Loucy (cell line): ENCODE measurements at regions not wholly inside any gene's neighbourhood (a gene's known extent, or its start where the extent isn't known, plus 50 kb on each side); places are given as distances from the start of the nearest gene placed in this dataset.

Experiments
- H2AFZ ChIP-seq: fragments of 200-600 bp; sonication (generic); 2 replicates; pipeline ENCODE4 v1.6.0; 2016; ENCODE audit warnings: antibody characterized with exemption, mild to moderate bottlenecking, low read length, moderate library complexity
- H3F3A ChIP-seq: fragments of 200-600 bp; 2 replicates; pipeline ENCODE4 v1.6.0; 2016; ENCODE audit warnings: antibody characterized with exemption, low read depth, mild to moderate bottlenecking
- H3K27me3 ChIP-seq: fragments of 200-600 bp; sonication (generic); 2 replicates; pipeline ENCODE4 v1.6.1; 2014; ENCODE audit warnings: low read length, mild to moderate bottlenecking; ENCODE audit not compliant: insufficient read depth, poor library complexity, severe bottlenecking
- H3K36me3 ChIP-seq: fragments of 200-600 bp; sonication (generic); 2 replicates; pipeline ENCODE4 v1.6.1; 2016; ENCODE audit warnings: low read length; ENCODE audit not compliant: insufficient read depth
- H3K4me1 ChIP-seq: fragments of 200-600 bp; sonication (generic); 2 replicates; pipeline ENCODE4 v1.5.1; 2014; ENCODE audit warnings: low read length, mild to moderate bottlenecking; ENCODE audit not compliant: insufficient read depth, poor library complexity, severe bottlenecking
- H3K4me2 ChIP-seq: fragments of 200-600 bp; sonication (generic); 2 replicates; pipeline ENCODE4 v1.6.0; 2014; ENCODE audit warnings: antibody characterized with exemption, low read length, low read depth, mild to moderate bottlenecking; ENCODE audit not compliant: poor library complexity, severe bottlenecking
- H3K4me3 ChIP-seq: fragments of 200-600 bp; sonication (generic); 2 replicates; pipeline ENCODE4 v1.5.1; 2014; ENCODE audit warnings: low read length, mild to moderate bottlenecking, mixed read lengths; ENCODE audit not compliant: poor library complexity, severe bottlenecking
- H3K79me2 ChIP-seq: fragments of 200-600 bp; sonication (generic); 2 replicates; pipeline ENCODE4 v1.6.1; 2014; ENCODE audit warnings: low read length; ENCODE audit not compliant: insufficient read depth
- H3K9ac ChIP-seq: fragments of 200-600 bp; sonication (generic); 2 replicates; pipeline ENCODE4 v1.6.0; 2014; ENCODE audit warnings: mild to moderate bottlenecking, low read depth, low read length, moderate library complexity; ENCODE audit not compliant: poor library complexity, severe bottlenecking
- H3K9me2 ChIP-seq: fragments of 200-600 bp; sonication (generic); replicated peaks from 2 replicates; pipeline ENCODE4 v1.6.1; 2016; ENCODE audit warnings: low read depth, low read length, mixed read lengths
- H3K9me3 ChIP-seq: fragments of 200-600 bp; sonication (generic); 2 replicates; pipeline ENCODE4 v1.6.1; 2014; ENCODE audit warnings: mild to moderate bottlenecking, antibody characterized with exemption, low read length, low read depth; ENCODE audit not compliant: insufficient read depth
- H4K20me1 ChIP-seq: fragments of 200-600 bp; sonication (generic); 2 replicates; pipeline ENCODE4 v1.6.0; 2014; ENCODE audit warnings: antibody characterized with exemption, low read length, mild to moderate bottlenecking; ENCODE audit not compliant: insufficient read depth, poor library complexity, severe bottlenecking
- CTCF ChIP-seq: fragments of 200-600 bp; sonication (generic); conservative IDR thresholded peaks from 2 replicates; pipeline ENCODE4 v1.5.1; 2014; ENCODE audit warnings: mild to moderate bottlenecking, antibody characterized with exemption, low read length
- EZH2phosphoT487 ChIP-seq: fragments of 200-600 bp; IDR thresholded peaks from 2 replicates; pipeline ENCODE4 v1.6.1; 2018; ENCODE audit warnings: antibody characterized with exemption, mild to moderate bottlenecking, moderate library complexity, borderline replicate concordance

GRCh38 chr2:64220894-64221617 is 76.8 kb upstream of the PELI1 start:
- TF ChIP-seq EZH2phosphoT487, result no peak
- TF ChIP-seq CTCF, result no peak
- no peaks in the 10 kb centered on the region for H3K9me2 ChIP-seq
- no peaks in the 10 kb centered on the region for H3K36me3 ChIP-seq
- no peaks in the 10 kb centered on the region for H3K9me3 ChIP-seq
- no peak overlapping the region for H3K4me2 ChIP-seq
- no peak overlapping the region for H3K9ac ChIP-seq
- H3K79me2 ChIP-seq, result no peaks in the 10 kb centered on the region
- no peaks in the 10 kb centered on the region for H3K4me1 ChIP-seq
- no peaks in the 10 kb centered on the region for H4K20me1 ChIP-seq
- no peaks in the 10 kb centered on the region for H3K27me3 ChIP-seq
- no peak overlapping the region for H2AFZ ChIP-seq
- no peak overlapping the region for H3K4me3 ChIP-seq
- no peaks in the 10 kb centered on the region for H3F3A ChIP-seq

- no peaks in the 10 kb centered on the region for H3F3A ChIP-seq
- no peak overlapping the region for H3K4me2 ChIP-seq
- H3K4me3 ChIP-seq, result no peak overlapping the region
- H3K9me3 ChIP-seq, result no peaks in the 10 kb centered on the region
- no peak overlapping the region for H3K9ac ChIP-seq
- no peak for TF ChIP-seq EZH2phosphoT487
- no peak for TF ChIP-seq CTCF
- H4K20me1 ChIP-seq, result no peaks in the 10 kb centered on the region
- no peaks in the 10 kb centered on the region for H3K9me2 ChIP-seq
- no peak overlapping the region for H2AFZ ChIP-seq
- H3K79me2 ChIP-seq, result no peaks in the 10 kb centered on the region
- no peaks in the 10 kb centered on the region for H3K36me3 ChIP-seq
- H3K27me3 ChIP-seq, result no peaks in the 10 kb centered on the region
- H3K4me1 ChIP-seq, result no peaks in the 10 kb centered on the region
These were observed 77.7 kb upstream of the PELI1 start for GRCh38 chr2:64221935-64222334.

GRCh38 chr2:64222351-64222750 is 78.1 kb upstream of the PELI1 start:
- Histone ChIP-seq H3K27me3 (no peaks in the 10 kb centered on the region), H3K4me1 (no peaks in the 10 kb centered on the region), H4K20me1 (no peaks in the 10 kb centered on the region), H3K9me3 (no peaks in the 10 kb centered on the region), H3K4me3 (no peak overlapping the region), H3K36me3 (no peaks in the 10 kb centered on the region), H3K79me2 (no peaks in the 10 kb centered on the region), H2AFZ (no peak overlapping the region), H3K4me2 (no peak overlapping the region), H3K9ac (no peak overlapping the region), H3F3A (no peaks in the 10 kb centered on the region), H3K9me2 (no peaks in the 10 kb centered on the region)
- TF ChIP-seq CTCF, result no peak
- no peak for TF ChIP-seq EZH2phosphoT487
